ENCODE measurements at regions not wholly inside any gene's neighbourhood (a gene's known extent, or its start where the extent isn't known, plus 50 kb on each side); places are given as distances from the start of the nearest gene placed in this dataset.

DNA sequence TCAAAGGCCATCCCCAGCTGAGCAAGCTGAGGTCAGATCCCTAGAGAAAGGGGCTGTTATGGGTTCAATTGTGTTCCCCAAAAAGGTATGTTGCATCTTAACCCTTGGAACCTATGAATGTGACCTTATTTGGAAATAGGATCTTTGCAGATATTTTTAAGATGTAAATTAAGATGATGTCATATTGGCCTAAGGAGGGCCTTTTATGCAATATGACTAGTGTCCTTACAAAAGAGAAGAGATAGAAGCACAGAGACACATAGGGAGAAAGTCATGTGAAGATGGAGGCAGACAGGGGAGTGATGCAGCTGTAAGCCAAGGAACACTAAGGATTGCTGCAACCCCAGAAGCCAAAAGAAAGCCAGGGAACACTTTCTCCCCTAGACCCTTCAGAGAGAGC, 144.3 kb upstream of the TAB2 start:
- H3K36me3 Mint-ChIP-seq, result no peaks in the 10 kb centered on the region
- no peak for DNase-seq (ENCODE audit: low spot score)
- H4K20me1 ChIP-seq (ENCODE audit: low read depth), result no peaks in the 10 kb centered on the region
- no peaks in the 10 kb centered on the region for H3K4me1 ChIP-seq
- no peak overlapping the region for H3K27ac Mint-ChIP-seq
- no peak overlapping the region for H3K4me3 Mint-ChIP-seq
- no peaks in the 10 kb centered on the region for H3F3A ChIP-seq (ENCODE audit: low read depth)
- no peak overlapping the region for H3K27ac ChIP-seq
- TF ChIP-seq EZH2 (IDR thresholded peaks at IDR 0.05) (no peak), EZH2phosphoT487 (IDR thresholded peaks at IDR 0.05) (no peak)
- TF ChIP-seq, protein P1, sequence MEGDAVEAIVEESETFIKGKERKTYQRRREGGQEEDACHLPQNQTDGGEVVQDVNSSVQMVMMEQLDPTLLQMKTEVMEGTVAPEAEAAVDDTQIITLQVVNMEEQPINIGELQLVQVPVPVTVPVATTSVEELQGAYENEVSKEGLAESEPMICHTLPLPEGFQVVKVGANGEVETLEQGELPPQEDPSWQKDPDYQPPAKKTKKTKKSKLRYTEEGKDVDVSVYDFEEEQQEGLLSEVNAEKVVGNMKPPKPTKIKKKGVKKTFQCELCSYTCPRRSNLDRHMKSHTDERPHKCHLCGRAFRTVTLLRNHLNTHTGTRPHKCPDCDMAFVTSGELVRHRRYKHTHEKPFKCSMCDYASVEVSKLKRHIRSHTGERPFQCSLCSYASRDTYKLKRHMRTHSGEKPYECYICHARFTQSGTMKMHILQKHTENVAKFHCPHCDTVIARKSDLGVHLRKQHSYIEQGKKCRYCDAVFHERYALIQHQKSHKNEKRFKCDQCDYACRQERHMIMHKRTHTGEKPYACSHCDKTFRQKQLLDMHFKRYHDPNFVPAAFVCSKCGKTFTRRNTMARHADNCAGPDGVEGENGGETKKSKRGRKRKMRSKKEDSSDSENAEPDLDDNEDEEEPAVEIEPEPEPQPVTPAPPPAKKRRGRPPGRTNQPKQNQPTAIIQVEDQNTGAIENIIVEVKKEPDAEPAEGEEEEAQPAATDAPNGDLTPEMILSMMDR (IDR thresholded peaks at IDR 0.05), result no peak
- no peaks in the 10 kb centered on the region for H3K4me1 Mint-ChIP-seq
- H3K79me2 ChIP-seq (ENCODE audit: low read depth), result no peaks in the 10 kb centered on the region
- H3K4me2 ChIP-seq, result no peak overlapping the region
- no peaks in the 10 kb centered on the region for H3K9me3 ChIP-seq (ENCODE audit: low read depth)
- no peak overlapping the region for H3K9ac ChIP-seq
- H2AFZ ChIP-seq (replicated peaks), result no peak overlapping the region
- H3K4me3 ChIP-seq, result no peak overlapping the region
- peaks cover 7% of the 10 kb centered on the region for H3K9me3 Mint-ChIP-seq
- no peaks in the 10 kb centered on the region for H3K27me3 ChIP-seq
- H3K36me3 ChIP-seq, result no peaks in the 10 kb centered on the region
- peaks cover 2% of the 10 kb centered on the region for H3K27me3 Mint-ChIP-seq (ENCODE audit: insufficient read depth, low read depth)

DNA sequence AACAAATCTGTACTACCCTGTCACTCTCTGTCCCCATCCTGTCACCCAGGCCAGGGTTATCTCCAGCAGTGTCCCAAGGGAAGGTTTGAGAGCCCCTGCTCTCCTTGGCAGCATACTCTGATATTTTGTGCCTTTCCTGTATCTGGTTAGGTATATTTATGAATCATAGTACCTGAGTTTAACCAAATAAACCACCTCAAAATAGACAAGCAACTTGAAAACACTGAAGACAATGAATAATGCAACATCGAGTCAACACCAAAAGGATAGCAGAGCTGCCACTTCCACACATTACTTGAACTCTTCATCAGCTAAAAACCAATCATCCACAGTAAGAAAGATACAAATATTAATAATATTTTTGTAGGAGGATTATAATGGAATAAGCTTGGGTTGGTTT, 142.6 kb upstream of the TAB2 start:
- Mint-ChIP-seq H3K9me3 (peaks cover 9% of the 10 kb centered on the region), H3K4me1 (no peaks in the 10 kb centered on the region), H3K36me3 (no peaks in the 10 kb centered on the region), H3K4me3 (no peak overlapping the region), H3K27ac (no peak overlapping the region), H3K27me3 (ENCODE audit: insufficient read depth, low read depth) (peaks cover 2% of the 10 kb centered on the region)
- Histone ChIP-seq H3K4me3 (no peak overlapping the region), H3K27ac (no peak overlapping the region), H3K9ac (no peak overlapping the region), H3F3A (ENCODE audit: low read depth) (no peaks in the 10 kb centered on the region), H3K79me2 (ENCODE audit: low read depth) (no peaks in the 10 kb centered on the region), H3K27me3 (no peaks in the 10 kb centered on the region), H2AFZ (replicated peaks) (no peak overlapping the region), H3K4me2 (no peak overlapping the region), H3K4me1 (no peaks in the 10 kb centered on the region), H3K36me3 (no peaks in the 10 kb centered on the region), H4K20me1 (ENCODE audit: low read depth) (no peaks in the 10 kb centered on the region), H3K9me3 (ENCODE audit: low read depth) (no peaks in the 10 kb centered on the region)
- DNase-seq (ENCODE audit: low spot score), result no peak
- TF ChIP-seq EZH2phosphoT487 (IDR thresholded peaks at IDR 0.05), result no peak
- TF ChIP-seq, protein P1 (IDR thresholded peaks at IDR 0.05), result no peak

DNA sequence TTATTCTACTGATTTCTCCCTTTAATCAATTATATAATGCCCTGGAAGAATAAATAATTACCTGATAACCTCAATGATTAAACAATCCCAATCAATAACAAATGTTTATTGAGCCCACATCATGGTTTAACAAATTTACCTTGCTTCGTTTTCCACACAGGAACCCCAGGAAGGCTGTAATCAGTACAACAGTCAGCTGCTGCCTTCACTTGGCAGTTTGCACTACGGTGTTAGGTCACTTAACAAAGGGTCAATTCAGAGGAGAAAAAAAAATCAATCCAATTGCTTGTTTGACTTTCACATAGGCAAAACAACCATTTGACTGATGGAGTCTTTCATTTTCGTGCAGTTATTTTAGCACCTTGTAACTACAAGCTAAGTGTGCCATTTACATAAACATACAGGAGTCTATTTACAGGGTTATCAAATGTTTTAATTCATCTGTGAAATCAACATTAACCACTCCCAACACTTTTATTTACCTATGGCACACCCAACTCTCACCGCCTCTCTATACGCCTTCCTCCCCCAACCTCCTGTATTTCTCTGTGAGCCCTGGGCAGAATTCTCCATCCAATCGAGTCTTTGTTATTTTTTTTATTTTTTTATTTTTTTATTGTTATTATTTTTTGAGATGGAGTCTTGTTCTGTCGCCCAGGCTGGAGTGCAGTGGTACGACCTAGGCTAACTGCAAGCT, 140.4 kb upstream of the TAB2 start:
- Histone ChIP-seq H3K4me3 (no peak overlapping the region), H3K36me3 (no peaks in the 10 kb centered on the region), H3K27me3 (no peaks in the 10 kb centered on the region), H3K4me2 (no peak overlapping the region), H3K4me1 (no peaks in the 10 kb centered on the region), H3K27ac (no peak overlapping the region), H3K9ac (no peak overlapping the region), H3K9me3 (ENCODE audit: low read depth) (no peaks in the 10 kb centered on the region), H2AFZ (replicated peaks) (no peak overlapping the region), H4K20me1 (ENCODE audit: low read depth) (no peaks in the 10 kb centered on the region), H3K79me2 (ENCODE audit: low read depth) (no peaks in the 10 kb centered on the region), H3F3A (ENCODE audit: low read depth) (no peaks in the 10 kb centered on the region)
- Mint-ChIP-seq H3K4me1 (no peaks in the 10 kb centered on the region), H3K36me3 (no peaks in the 10 kb centered on the region), H3K27me3 (ENCODE audit: insufficient read depth, low read depth) (no peaks in the 10 kb centered on the region), H3K27ac (no peak overlapping the region), H3K4me3 (no peak overlapping the region), H3K9me3 (peaks cover 9% of the 10 kb centered on the region)
- DNase-seq (ENCODE audit: low spot score), result no peak
- TF ChIP-seq, protein P1 (IDR thresholded peaks at IDR 0.05), result no peak
- TF ChIP-seq EZH2phosphoT487 (IDR thresholded peaks at IDR 0.05) (no peak), EZH2 (IDR thresholded peaks at IDR 0.05) (no peak)
